LNCaP clone FGC (cell line): ENCODE measurements at regions not wholly inside any gene's neighbourhood (a gene's known extent, or its start where the extent isn't known, plus 50 kb on each side); places are given as distances from the start of the nearest gene placed in this dataset.

Experiments used
- DNase-seq: peaks from one replicate; pipeline ENCODE4 v3.0.0-alpha.2; 2011; ENCODE audit warnings: low read depth
- H3K4me3 ChIP-seq: 2 replicates; pipeline ENCODE4 v1.5.1; 2011; ENCODE audit warnings: mild to moderate bottlenecking, low read depth, low read length, control low read depth
- TF ChIP-seq, protein P1 (sequence below): IDR thresholded peaks from 2 replicates; pipeline ENCODE4 v1.5.1; 2012; ENCODE audit warnings: mild to moderate bottlenecking; ENCODE audit not compliant: control insufficient read depth, insufficient read depth; ENCODE audit errors: extremely low read depth

DNA sequence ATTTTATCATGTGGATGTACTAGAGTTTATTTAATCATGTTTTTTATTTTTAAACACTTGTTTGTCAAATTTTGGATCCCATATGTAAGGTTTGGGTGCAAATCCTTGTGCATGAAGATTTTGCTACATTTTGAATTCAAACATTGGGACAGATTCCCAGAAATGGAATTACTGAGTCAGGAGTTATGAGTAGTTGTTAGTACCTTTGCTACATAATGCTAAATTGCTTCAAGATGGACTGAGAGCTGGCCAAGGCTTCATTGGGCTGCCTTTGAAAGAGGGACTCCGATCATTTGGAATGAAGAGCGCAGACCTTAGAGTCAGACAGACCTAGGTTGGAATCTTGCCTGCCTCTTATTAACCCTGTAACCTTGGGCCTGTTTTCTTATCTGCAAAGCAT is 154.9 kb upstream of the PWP1 start:
- H3K4me3 ChIP-seq = no peak overlapping the region
- no peak for DNase-seq
- TF ChIP-seq, protein P1, sequence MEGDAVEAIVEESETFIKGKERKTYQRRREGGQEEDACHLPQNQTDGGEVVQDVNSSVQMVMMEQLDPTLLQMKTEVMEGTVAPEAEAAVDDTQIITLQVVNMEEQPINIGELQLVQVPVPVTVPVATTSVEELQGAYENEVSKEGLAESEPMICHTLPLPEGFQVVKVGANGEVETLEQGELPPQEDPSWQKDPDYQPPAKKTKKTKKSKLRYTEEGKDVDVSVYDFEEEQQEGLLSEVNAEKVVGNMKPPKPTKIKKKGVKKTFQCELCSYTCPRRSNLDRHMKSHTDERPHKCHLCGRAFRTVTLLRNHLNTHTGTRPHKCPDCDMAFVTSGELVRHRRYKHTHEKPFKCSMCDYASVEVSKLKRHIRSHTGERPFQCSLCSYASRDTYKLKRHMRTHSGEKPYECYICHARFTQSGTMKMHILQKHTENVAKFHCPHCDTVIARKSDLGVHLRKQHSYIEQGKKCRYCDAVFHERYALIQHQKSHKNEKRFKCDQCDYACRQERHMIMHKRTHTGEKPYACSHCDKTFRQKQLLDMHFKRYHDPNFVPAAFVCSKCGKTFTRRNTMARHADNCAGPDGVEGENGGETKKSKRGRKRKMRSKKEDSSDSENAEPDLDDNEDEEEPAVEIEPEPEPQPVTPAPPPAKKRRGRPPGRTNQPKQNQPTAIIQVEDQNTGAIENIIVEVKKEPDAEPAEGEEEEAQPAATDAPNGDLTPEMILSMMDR = no peak

DNA sequence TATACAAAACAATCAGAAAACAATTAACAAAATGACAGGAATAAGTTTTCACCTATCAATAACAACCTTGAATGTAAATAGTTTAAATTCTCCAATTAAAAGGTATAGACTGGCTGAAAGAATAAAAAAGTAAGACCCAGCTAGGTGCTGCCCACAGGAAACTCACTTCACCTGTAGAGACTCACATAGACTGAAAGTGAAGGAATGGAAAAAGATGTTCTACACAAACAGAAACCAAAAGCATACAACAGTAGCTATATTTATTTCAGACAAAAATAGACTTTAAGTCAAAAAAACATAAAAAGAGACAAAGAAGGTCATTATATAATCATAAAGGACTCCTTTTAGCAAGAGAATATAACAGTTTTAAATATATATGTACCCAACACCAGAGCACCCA is 152.4 kb upstream of the PWP1 start:
- TF ChIP-seq, protein P1 = no peak
- no peak for DNase-seq
- no peak overlapping the region for H3K4me3 ChIP-seq

DNA sequence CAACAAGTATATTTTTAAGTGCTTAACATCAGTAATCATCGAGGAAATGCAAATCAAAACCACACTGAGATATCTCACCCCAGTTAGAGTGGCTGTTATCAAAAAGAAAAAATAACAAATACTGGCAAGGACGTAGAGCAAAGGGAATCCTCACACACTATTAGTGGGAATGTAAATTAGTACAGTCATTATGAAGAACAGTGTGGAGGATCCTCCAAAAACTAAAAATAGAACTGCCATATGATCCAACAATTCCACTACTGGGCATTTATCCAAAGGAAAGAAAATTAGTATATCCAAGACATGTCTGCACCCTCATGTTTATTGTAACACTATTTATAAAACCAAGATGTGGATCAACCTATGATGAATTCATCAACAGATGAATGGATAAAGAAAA is 149.0 kb upstream of the PWP1 start:
- H3K4me3 ChIP-seq = no peak overlapping the region
- TF ChIP-seq, protein P1 = no peak
- DNase-seq = no peak

DNA sequence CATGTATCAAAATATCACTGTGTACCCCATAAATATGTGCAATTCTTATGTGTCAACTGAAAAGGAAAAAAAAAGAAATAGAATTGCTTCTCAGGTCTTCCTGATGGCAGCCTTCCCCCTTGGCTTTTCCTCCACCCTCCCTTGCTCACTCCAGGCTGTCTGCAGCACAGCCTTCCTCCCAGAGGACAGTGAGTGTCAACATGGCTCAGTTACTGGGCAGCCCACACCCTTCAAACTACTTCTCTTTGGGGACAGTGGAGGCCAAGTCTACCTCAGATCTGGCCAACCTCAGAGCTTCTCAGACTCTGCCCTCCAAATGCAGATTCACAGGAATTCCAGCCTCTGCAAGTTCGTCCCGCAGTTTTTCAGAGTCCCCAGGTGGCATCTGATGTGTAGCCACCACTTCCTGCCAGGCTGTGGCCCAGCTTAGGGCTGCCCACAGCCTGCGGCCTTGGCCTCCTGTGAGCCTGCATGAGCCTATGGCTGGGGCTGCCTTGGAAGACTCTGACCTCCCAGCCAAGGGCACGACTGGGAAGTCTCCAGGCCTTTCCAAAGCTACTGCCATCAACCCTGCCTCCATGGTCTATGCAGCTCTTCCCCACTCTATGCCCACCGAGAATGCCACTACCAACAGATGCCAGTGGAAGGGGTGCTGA is 148.0 kb upstream of the PWP1 start:
- TF ChIP-seq, protein P1 = no peak
- H3K4me3 ChIP-seq = no peak overlapping the region
- DNase-seq = no peak

DNA sequence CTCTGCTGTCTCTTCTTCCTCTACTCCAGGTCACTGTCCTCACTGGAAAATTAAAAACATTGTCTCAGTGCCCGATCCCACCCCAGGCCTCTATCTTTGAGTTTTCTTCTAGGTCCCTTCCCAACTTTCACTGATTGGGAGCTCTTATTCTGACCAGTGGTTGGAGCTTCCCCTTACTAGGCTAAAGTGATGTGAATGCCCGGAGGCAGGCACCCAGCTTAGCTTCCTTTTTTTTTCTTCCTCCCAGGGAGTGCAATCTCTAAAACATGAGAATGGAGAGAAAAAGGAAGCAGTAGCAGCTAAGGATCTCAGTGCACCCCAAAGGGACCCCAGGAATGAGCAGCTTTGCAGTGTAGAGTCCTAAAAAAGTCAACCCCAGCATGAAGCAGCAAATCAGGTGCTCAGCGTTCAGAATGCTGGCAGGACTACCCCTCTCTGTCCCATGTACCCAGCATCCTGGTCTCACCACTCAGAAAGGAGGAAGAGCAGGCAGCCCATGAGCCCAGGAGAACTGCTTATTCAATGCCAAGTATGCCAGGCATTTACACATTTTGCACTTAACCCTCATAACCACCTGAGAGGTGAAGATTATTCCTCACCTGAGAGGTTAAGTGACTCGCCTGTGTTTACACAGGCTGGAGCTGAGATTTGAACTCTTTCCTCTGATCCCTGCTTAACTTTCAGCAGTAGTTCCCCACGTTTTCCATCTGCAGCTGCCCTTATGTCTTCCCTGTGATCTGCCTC is 146.2 kb upstream of the PWP1 start:
- TF ChIP-seq, protein P1 = no peak
- no peak overlapping the region for H3K4me3 ChIP-seq
- no peak for DNase-seq

DNA sequence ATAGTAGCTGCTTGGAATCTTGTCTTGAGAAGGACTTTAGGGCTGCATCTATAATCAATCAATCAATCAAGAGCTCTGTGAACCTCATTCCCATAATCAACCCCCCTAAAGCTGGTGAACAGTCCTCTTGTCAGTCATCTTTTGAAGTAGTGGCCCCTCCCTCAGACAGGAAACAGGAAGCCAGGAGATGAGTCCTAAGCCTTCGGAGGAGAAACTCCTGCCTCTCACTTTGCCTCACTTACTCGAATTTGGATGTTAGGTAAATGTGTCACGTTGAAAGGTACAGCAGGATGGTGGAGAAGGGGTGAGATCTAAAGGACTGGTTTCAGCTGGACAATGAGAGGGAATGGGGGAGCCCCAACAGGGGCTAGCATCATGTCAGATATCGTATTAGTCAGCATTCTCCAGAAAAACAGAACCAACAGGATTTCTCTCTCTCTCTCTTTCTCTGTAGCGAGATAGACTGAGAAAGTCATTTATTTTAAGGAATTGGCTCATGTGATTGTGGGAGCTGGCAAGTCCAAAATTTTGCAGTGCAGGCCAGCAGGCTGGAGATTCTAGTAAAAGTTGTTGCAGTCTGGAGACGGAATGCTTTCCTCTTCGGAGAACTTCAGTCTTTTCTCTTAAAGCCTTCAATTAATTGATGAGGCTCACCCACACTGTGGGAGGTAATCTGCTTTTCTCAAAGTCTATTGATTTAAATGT is 144.4 kb upstream of the PWP1 start:
- DNase-seq = no peak
- TF ChIP-seq, protein P1 = no peak
- H3K4me3 ChIP-seq = no peak overlapping the region
